Endothelial cell of umbilical vein (primary cell): ENCODE measurements at regions not wholly inside any gene's neighbourhood (a gene's known extent, or its start where the extent isn't known, plus 50 kb on each side); places are given as distances from the start of the nearest gene placed in this dataset.
"Not testable (repeated sequence)": the region's sequence is repeated elsewhere in the genome, so short reads cannot be mapped to it uniquely, and the experiment has no call there.

Source experiments
- CTCF ChIP-seq, 2 donors: IDR thresholded peaks; 1 replicate in 1 of 2; 2 replicates in 1 of 2; pipeline ENCODE4 v1.5.1; 2011; ENCODE audit warnings: low read length in 2 of 2, mild to moderate bottlenecking in 2 of 2, moderate library complexity in 2 of 2, control low read depth in 1 of 2, inconsistent platforms in 1 of 2, low read depth in 1 of 2; ENCODE audit not compliant: insufficient read depth in 1 of 2; ENCODE audit errors: extremely low read depth in 1 of 2
- EZH2 ChIP-seq: IDR thresholded peaks from 2 replicates; pipeline ENCODE4 v1.6.1; 2012; ENCODE audit warnings: borderline replicate concordance, low read depth, mild to moderate bottlenecking, moderate library complexity, low read length, inconsistent platforms; ENCODE audit not compliant: severe bottlenecking
- FOS ChIP-seq: IDR thresholded peaks from 2 replicates; pipeline ENCODE4 v1.6.1; 2011; ENCODE audit warnings: mild to moderate bottlenecking, low read length, moderate library complexity, borderline replicate concordance; ENCODE audit not compliant: insufficient read depth
- GATA2 ChIP-seq: IDR thresholded peaks from 2 replicates; pipeline ENCODE4 v1.7.0; 2011; ENCODE audit warnings: low read depth, mild to moderate bottlenecking, moderate library complexity, mixed read lengths, low read length; ENCODE audit not compliant: insufficient read length, insufficient read depth
- JUN ChIP-seq: IDR thresholded peaks from 2 replicates; pipeline ENCODE4 v1.6.1; 2011; ENCODE audit warnings: borderline replicate concordance, low read depth; ENCODE audit not compliant: insufficient read length, insufficient read depth
- MAX ChIP-seq: IDR thresholded peaks from 2 replicates; pipeline ENCODE4 v1.6.1; 2011; ENCODE audit not compliant: insufficient read depth, insufficient read length
- MYC ChIP-seq: IDR thresholded peaks from one replicate; pipeline ENCODE4 v1.6.1; 2011; ENCODE audit warnings: mild to moderate bottlenecking, low read depth, low read length
- POLR2A ChIP-seq: IDR thresholded peaks from 2 replicates; pipeline ENCODE4 v1.6.1; 2012; ENCODE audit warnings: low read depth, mild to moderate bottlenecking, control low read depth, low read length
- POLR2AphosphoS5 ChIP-seq: IDR thresholded peaks from 2 replicates; pipeline ENCODE4 v1.6.1; 2012; ENCODE audit warnings: low read depth, mild to moderate bottlenecking, control low read depth, low read length, moderate library complexity; ENCODE audit not compliant: insufficient read depth

- TF ChIP-seq CTCF (IDR thresholded peaks at IDR 0.05; ENCODE audit: extremely low read depth in 1 of 2, insufficient read depth in 1 of 2, low read depth in 1 of 2, low read length in 2 of 2); POLR2AphosphoS5; JUN; POLR2A; MAX; FOS; MYC; EZH2; GATA2: not testable (repeated sequence)
Measured at GRCh38 chr6:111934611-111935010, 61.4 kb upstream of the FYN start.
